ENCODE measurements at regions not wholly inside any gene's neighbourhood (a gene's known extent, or its start where the extent isn't known, plus 50 kb on each side); places are given as distances from the start of the nearest gene placed in this dataset.

- DNase-seq (ENCODE audit: low spot score) = peak; percentile 45
Observed at GRCh38 chr5:111819028-111819427, 62.0 kb upstream of the NREP start.

GRCh38 chr5:111813537-111813936 is 56.5 kb upstream of the NREP start:
- no peak for DNase-seq (ENCODE audit: low spot score)

GRCh38 chr5:111810112-111810511 is 53.1 kb upstream of the NREP start:
- DNase-seq (ENCODE audit: low spot score) = peak; percentile 39

Measured in kidney tubule cell (primary cell).